Nephron progenitor cell (in vitro differentiated cells): ENCODE measurements at regions not wholly inside any gene's neighbourhood (a gene's known extent, or its start where the extent isn't known, plus 50 kb on each side); places are given as distances from the start of the nearest gene placed in this dataset.

Experiments
- DNase-seq: peaks from one replicate; pipeline ENCODE4 v3.0.0; 2021
- H3K27ac Mint-ChIP-seq: 2 replicates; pipeline ENCODE4 v1.8.0; 2021; ENCODE audit warnings: mild to moderate bottlenecking, moderate library complexity, mixed read lengths
- H3K27me3 Mint-ChIP-seq: 2 replicates; pipeline ENCODE4 v1.8.0; 2021; ENCODE audit warnings: mild to moderate bottlenecking, low read depth, mixed read lengths; ENCODE audit not compliant: poor library complexity
- H3K36me3 Mint-ChIP-seq: 2 replicates; pipeline ENCODE4 v1.8.0; 2021; ENCODE audit warnings: low read depth, mixed read lengths
- H3K4me1 Mint-ChIP-seq: 2 replicates; pipeline ENCODE4 v1.8.0; 2021; ENCODE audit warnings: mixed read lengths
- H3K4me3 Mint-ChIP-seq: 2 replicates; pipeline ENCODE4 v1.8.0; 2021; ENCODE audit warnings: mild to moderate bottlenecking, moderate library complexity, mixed read lengths
- H3K9me3 Mint-ChIP-seq: 2 replicates; pipeline ENCODE4 v1.8.0; 2021; ENCODE audit warnings: mild to moderate bottlenecking, moderate library complexity, mixed read lengths
- CTCF ChIP-seq: fragments of 200-600 bp; sonication (generic); IDR thresholded peaks from 2 replicates; pipeline ENCODE4 v1.5.0; 2021; ENCODE audit warnings: antibody characterized with exemption

- H3K4me3 Mint-ChIP-seq = no peak overlapping the region
- no peak for DNase-seq
- H3K4me1 Mint-ChIP-seq = no peaks in the 10 kb centered on the region
- no peaks in the 10 kb centered on the region for H3K36me3 Mint-ChIP-seq
- no peak overlapping the region for H3K27ac Mint-ChIP-seq
- TF ChIP-seq CTCF = no peak
- no peaks in the 10 kb centered on the region for H3K27me3 Mint-ChIP-seq
- no peaks in the 10 kb centered on the region for H3K9me3 Mint-ChIP-seq
Measured at GRCh38 chr1:221641811-221642210, 100.1 kb downstream of the DUSP10 start.

GRCh38 chr1:221643404-221644144 lies 98.3 kb downstream of the DUSP10 start:
- no peaks in the 10 kb centered on the region for H3K9me3 Mint-ChIP-seq
- no peak for TF ChIP-seq CTCF
- no peaks in the 10 kb centered on the region for H3K36me3 Mint-ChIP-seq

GRCh38 chr1:221644145-221644448 lies 97.8 kb downstream of the DUSP10 start:
- no peaks in the 10 kb centered on the region for H3K36me3 Mint-ChIP-seq
- H3K27me3 Mint-ChIP-seq = no peaks in the 10 kb centered on the region
- DNase-seq = no peak
- H3K27ac Mint-ChIP-seq = no peak overlapping the region
- H3K4me1 Mint-ChIP-seq = no peaks in the 10 kb centered on the region
- no peak for TF ChIP-seq CTCF
- no peaks in the 10 kb centered on the region for H3K9me3 Mint-ChIP-seq
- no peak overlapping the region for H3K4me3 Mint-ChIP-seq

More at GRCh38 chr1:221643404-221644144, 98.3 kb downstream of the DUSP10 start:
- Mint-ChIP-seq H3K4me1 (no peaks in the 10 kb centered on the region), H3K27me3 (no peaks in the 10 kb centered on the region), H3K4me3 (no peak overlapping the region), H3K27ac (no peak overlapping the region)
- no peak for DNase-seq

- DNase-seq = no peak
- Mint-ChIP-seq H3K36me3 (no peaks in the 10 kb centered on the region), H3K4me3 (no peak overlapping the region), H3K4me1 (no peaks in the 10 kb centered on the region), H3K27me3 (no peaks in the 10 kb centered on the region), H3K27ac (no peak overlapping the region), H3K9me3 (no peaks in the 10 kb centered on the region)
- no peak for TF ChIP-seq CTCF
Measured at GRCh38 chr1:221644663-221645258, 97.1 kb downstream of the DUSP10 start.

GRCh38 chr1:221648201-221648600 lies 93.7 kb downstream of the DUSP10 start:
- TF ChIP-seq CTCF = no peak
- DNase-seq = no peak
- Mint-ChIP-seq H3K4me3 (no peak overlapping the region), H3K27ac (no peak overlapping the region), H3K4me1 (no peaks in the 10 kb centered on the region), H3K9me3 (no peaks in the 10 kb centered on the region), H3K27me3 (no peaks in the 10 kb centered on the region), H3K36me3 (no peaks in the 10 kb centered on the region)
